DOHH2 (cell line): ENCODE measurements at regions not wholly inside any gene's neighbourhood (a gene's known extent, or its start where the extent isn't known, plus 50 kb on each side); places are given as distances from the start of the nearest gene placed in this dataset.

ENCODE experiments used
- CTCF ChIP-seq: fragments of 200-600 bp; sonication (generic); IDR thresholded peaks from one replicate; pipeline ENCODE4 v1.5.1; 2014; ENCODE audit warnings: antibody characterized with exemption, mild to moderate bottlenecking, low read depth, low read length; ENCODE audit not compliant: poor library complexity, severe bottlenecking
- EZH2phosphoT487 ChIP-seq: fragments of 200-600 bp; sonication (generic); IDR thresholded peaks from 2 replicates; pipeline ENCODE4 v1.6.1; 2017; ENCODE audit warnings: borderline replicate concordance, mild to moderate bottlenecking, antibody characterized with exemption, low read length, moderate library complexity, mixed read lengths

- TF ChIP-seq CTCF (no peak), EZH2phosphoT487 (no peak)
Observed at GRCh38 chr3:64878362-64878761, 190.6 kb upstream of the ADAMTS9 start.
